GM12874 (cell line): ENCODE measurements at regions not wholly inside any gene's neighbourhood (a gene's known extent, or its start where the extent isn't known, plus 50 kb on each side); places are given as distances from the start of the nearest gene placed in this dataset.

Experiments
- CTCF ChIP-seq: IDR thresholded peaks from 2 replicates; pipeline ENCODE4 v1.5.1; 2011; ENCODE audit warnings: low read depth, mild to moderate bottlenecking, control low read depth, low read length, moderate library complexity; ENCODE audit not compliant: insufficient read depth

GRCh38 chr3:43951813-43952212 lies 261.1 kb downstream of the ABHD5 start:
- TF ChIP-seq CTCF, result no peak

DNA sequence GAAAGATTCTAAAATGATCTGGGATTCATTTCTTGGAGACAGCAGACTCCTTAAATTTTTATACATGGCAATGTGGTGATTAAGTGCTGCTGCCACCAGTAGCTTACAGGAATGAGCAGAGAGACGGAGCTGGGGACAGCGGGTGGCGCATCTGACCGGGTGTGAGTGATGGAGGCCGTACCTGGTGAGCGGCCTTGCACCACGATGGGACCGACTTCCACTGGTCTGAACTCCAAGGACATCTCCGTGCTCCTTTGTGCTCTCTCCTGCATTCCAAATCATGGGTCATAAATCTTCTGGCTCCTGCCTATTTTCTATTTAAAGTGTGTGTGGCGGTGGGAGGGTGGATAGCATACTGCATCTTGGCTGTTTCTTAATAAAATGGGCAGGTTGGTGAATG lies 262.6 kb downstream of the ABHD5 start:
- TF ChIP-seq CTCF, result no peak

- no peak for TF ChIP-seq CTCF
These were observed 263.3 kb downstream of the ABHD5 start for GRCh38 chr3:43953814-43954692.

DNA sequence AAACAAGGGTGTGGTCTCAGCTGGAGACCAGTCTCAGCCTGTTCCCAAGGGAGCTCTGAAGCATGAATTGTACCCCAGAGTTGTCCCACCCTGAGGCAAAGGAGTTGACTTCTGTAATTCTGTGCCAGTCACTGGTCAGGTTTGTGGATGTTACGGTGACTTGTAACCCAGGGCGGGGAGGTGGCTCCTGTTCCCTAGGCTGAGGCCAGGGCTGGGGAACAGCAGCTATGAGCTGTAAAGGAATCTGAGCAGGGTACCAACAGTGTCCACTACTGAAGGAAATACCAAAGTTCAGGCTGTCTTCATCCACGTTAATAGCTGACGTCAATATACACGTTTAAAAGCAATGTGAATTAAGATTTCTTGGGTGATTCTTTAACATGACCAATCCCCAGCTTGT lies 266.2 kb downstream of the ABHD5 start:
- TF ChIP-seq CTCF, result no peak

DNA sequence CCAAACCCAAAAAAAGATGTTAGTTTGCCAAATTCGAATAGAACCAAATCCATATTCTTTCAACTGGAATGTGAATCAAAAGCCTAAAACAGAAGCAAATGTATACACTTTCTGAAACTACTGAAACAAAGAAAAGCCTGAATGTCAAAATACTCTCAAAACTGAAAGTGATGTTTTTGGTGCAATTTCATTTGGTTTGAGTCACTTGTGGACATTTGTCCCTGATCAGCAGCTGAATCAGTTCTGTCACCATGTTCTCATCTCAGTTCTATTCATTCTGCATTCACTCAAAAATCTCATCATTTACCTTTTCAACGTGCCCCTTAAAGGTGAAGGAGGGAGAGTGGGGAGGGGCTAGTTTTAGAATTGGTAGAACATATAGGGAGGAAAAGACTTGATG lies 266.8 kb downstream of the ABHD5 start:
- no peak for TF ChIP-seq CTCF

DNA sequence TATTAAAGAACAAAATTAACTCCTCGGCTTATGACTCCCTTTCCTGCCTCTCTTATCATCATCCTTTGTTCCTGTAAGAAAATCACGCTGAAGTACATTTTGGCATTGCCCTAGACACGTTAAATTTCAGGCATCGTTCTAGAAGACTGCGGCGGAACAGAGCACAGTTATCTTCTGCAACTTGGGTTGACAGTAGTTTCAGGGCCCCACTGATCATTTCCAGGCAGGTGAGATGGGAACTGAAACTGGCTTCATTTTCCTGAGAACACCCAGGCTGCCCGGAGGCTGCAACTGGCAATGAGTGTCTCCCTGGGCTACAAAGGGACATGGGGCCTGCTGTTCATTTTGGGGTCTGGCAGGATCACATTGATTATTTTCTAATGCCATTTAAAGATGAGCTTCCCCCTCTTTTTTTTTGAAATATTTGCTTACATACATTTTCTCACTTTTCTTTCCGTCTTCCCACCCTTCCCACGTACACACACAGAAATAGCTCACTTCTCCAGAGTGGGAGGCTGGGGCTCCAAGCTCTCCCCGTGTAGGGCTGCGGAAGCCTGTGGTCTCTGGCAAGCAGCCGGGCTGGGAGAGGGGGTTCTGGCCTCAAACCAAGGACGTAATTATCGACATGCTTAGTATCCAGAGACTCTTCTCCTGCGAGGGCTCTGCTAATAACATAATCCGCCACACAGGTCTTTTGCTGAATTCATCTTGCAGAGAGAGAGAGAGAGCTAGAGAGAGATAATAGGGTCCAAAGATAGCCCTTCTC lies 267.4 kb downstream of the ABHD5 start:
- TF ChIP-seq CTCF, result no peak

DNA sequence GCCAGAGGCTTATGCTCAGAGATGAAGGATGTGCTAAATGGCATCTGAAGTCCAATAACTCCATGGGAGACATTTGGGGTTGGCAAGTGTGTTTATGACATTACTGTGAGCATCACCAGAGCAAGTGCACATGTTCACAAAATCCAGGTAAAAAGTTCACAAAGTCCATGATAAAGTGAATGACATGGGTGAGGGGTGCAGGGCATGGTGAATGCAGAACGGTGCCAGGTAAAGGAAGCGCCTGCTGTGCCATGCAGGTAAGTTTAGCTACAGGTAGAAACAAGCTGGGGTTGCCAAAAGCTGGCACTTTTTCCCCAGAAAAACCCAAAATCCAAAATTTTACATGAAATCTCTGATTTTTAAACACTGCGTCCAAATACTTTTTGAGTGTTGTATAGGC lies 268.2 kb downstream of the ABHD5 start:
- TF ChIP-seq CTCF, result no peak
